Esophagus squamous epithelium (tissue), 4 donors: ENCODE measurements at regions not wholly inside any gene's neighbourhood (a gene's known extent, or its start where the extent isn't known, plus 50 kb on each side); places are given as distances from the start of the nearest gene placed in this dataset.

Source experiments
- CTCF ChIP-seq, 6 experiments: fragments of 450-650 bp in 4 of 6; fragments of 200-600 bp in 2 of 6; sonication (generic) in 2 of 6; IDR thresholded peaks; one replicate each; pipeline ENCODE4 v1.5.1; 2016 to 2019; ENCODE audit warnings: antibody characterized with exemption in 6 of 6, mild to moderate bottlenecking in 4 of 6, moderate library complexity in 4 of 6
- POLR2A ChIP-seq, 4 donors: fragments of 450-650 bp; IDR thresholded peaks; one replicate each; pipeline ENCODE4 v1.6.1; 2017; ENCODE audit warnings: antibody characterized with exemption in 4 of 4, mild to moderate bottlenecking in 4 of 4, moderate library complexity in 3 of 4

- TF ChIP-seq CTCF (IDR thresholded peaks at IDR 0.05) (no peak), POLR2A (IDR thresholded peaks at IDR 0.05) (no peak)
These were observed 272.0 kb upstream of the ATP11B start for GRCh38 chr3:182521339-182521738.
